IMR-90 (cell line): ENCODE measurements at regions not wholly inside any gene's neighbourhood (a gene's known extent, or its start where the extent isn't known, plus 50 kb on each side); places are given as distances from the start of the nearest gene placed in this dataset.

Experiments used
- ATAC-seq: fragments of 200-7000 bp; cut with Tn5 transposase; 2 replicates; pipeline ENCODE4 v1.9.1; 2020; ENCODE audit warnings: low read depth, mild to moderate bottlenecking, moderate library complexity
- BruUV-seq: library from RNA; stranded (reverse); fragments of 400-500 nt; replicated peaks from 2 replicates; lab custom pipeline; 2021; lab: Mats Ljungman, UMichigan
- CTCF ChIA-PET: fragments of 300-600 bp; formaldehyde crosslinking; extraction: SDS; loops from one replicate; lab custom pipeline; 2021; ENCODE audit warnings: antibody characterized with exemption; lab: Yijun Ruan, JAX
- POLR2A ChIA-PET: fragments of 300-600 bp; sonication (Branson Sonifier 250); formaldehyde crosslinking; loops from one replicate; lab custom pipeline; 2022; ENCODE audit warnings: antibody characterized with exemption; ENCODE audit not compliant: unreplicated experiment; lab: Charles Lee
- DNase-seq: peaks from one replicate; pipeline ENCODE4 v3.0.0; 2013
- H2AFZ ChIP-seq: replicated peaks from 2 replicates; pipeline ENCODE3; 2013; ENCODE audit warnings: low read length, mild to moderate bottlenecking; ENCODE audit not compliant: poor library complexity
- H2AK5ac ChIP-seq: 2 replicates; pipeline ENCODE4 v1.6.1; 2013; ENCODE audit warnings: low read depth, low read length, inconsistent platforms
- H2AK9ac ChIP-seq: replicated peaks from 2 replicates; pipeline ENCODE3; 2013; ENCODE audit warnings: mild to moderate bottlenecking, low read depth, low read length, moderate library complexity; ENCODE audit not compliant: poor library complexity
- H2BK120ac ChIP-seq: 2 replicates; pipeline ENCODE4 v1.6.1; 2013; ENCODE audit warnings: low read depth, low read length, inconsistent platforms
- H2BK15ac ChIP-seq: 3 replicates; pipeline ENCODE4 v1.6.1; 2013; ENCODE audit warnings: low read depth, low read length, inconsistent platforms
- H2BK20ac ChIP-seq: 2 replicates; pipeline ENCODE4 v1.6.1; 2013; ENCODE audit warnings: low read depth, mild to moderate bottlenecking, inconsistent platforms, low read length, moderate library complexity
- H2BK5ac ChIP-seq: 2 replicates; pipeline ENCODE4 v1.6.1; 2013; ENCODE audit warnings: mild to moderate bottlenecking, low read depth, low read length, inconsistent platforms; ENCODE audit not compliant: poor library complexity, severe bottlenecking
- H3K14ac ChIP-seq: replicated peaks from 2 replicates; pipeline ENCODE4 v1.6.1; 2013; ENCODE audit warnings: low read depth, low read length, inconsistent platforms
- H3K18ac ChIP-seq: 2 replicates; pipeline ENCODE4 v1.6.1; 2013; ENCODE audit warnings: low read depth, low read length, control low read depth
- H3K23ac ChIP-seq: 2 replicates; pipeline ENCODE4 v1.6.1; 2013; ENCODE audit warnings: low read depth, low read length, inconsistent platforms
- H3K27ac ChIP-seq: 2 replicates; pipeline ENCODE4 v1.5.1; 2013; ENCODE audit warnings: mild to moderate bottlenecking, control low read depth, low read length; ENCODE audit not compliant: insufficient read depth
- H3K27me3 ChIP-seq: 2 replicates; pipeline ENCODE4 v1.6.1; 2013; ENCODE audit warnings: low read length; ENCODE audit not compliant: control insufficient read depth, insufficient read depth
- H3K36me3 ChIP-seq: 2 replicates; pipeline ENCODE4 v1.6.1; 2013; ENCODE audit warnings: low read length, mixed read lengths; ENCODE audit not compliant: control insufficient read depth, insufficient read depth
- H3K4ac ChIP-seq: 2 replicates; pipeline ENCODE4 v1.6.1; 2013; ENCODE audit warnings: low read depth, low read length, inconsistent platforms
- H3K4me1 ChIP-seq: 2 replicates; pipeline ENCODE4 v1.6.1; 2013; ENCODE audit warnings: low read length, mixed read lengths; ENCODE audit not compliant: control insufficient read depth, insufficient read depth
- H3K4me2 ChIP-seq: 2 replicates; pipeline ENCODE4 v1.6.1; 2013; ENCODE audit warnings: low read depth, mild to moderate bottlenecking, control low read depth, low read length, moderate library complexity
- H3K4me3 ChIP-seq: 2 replicates; pipeline ENCODE4 v1.5.1; 2013; ENCODE audit warnings: low read depth, mild to moderate bottlenecking, control low read depth, low read length, moderate library complexity; ENCODE audit not compliant: insufficient read depth
- H3K56ac ChIP-seq: 2 replicates; pipeline ENCODE4 v1.6.1; 2013; ENCODE audit warnings: low read length, inconsistent platforms; ENCODE audit not compliant: insufficient read depth; ENCODE audit errors: extremely low read depth
- H3K79me1 ChIP-seq, 2 experiments: 2 replicates each; pipeline ENCODE4 v1.6.1; 2013; ENCODE audit warnings: low read length in 2 of 2, inconsistent platforms in 1 of 2, low read depth in 1 of 2
- H3K9ac ChIP-seq: 2 replicates; pipeline ENCODE4 v1.6.1; 2013; ENCODE audit warnings: low read depth, low read length, control low read depth
- H3K9me1 ChIP-seq: 2 replicates; pipeline ENCODE4 v1.6.1; 2013; ENCODE audit warnings: low read length, inconsistent platforms; ENCODE audit not compliant: insufficient read depth
- H3K9me3 ChIP-seq: 2 replicates; pipeline ENCODE4 v1.6.1; 2013; ENCODE audit warnings: low read length; ENCODE audit not compliant: control insufficient read depth, insufficient read depth
- H4K20me1 ChIP-seq: 2 replicates; pipeline ENCODE4 v1.6.1; 2013; ENCODE audit warnings: low read length, inconsistent platforms; ENCODE audit not compliant: insufficient read depth
- H4K5ac ChIP-seq: 2 replicates; pipeline ENCODE4 v1.6.1; 2013; ENCODE audit warnings: mild to moderate bottlenecking, low read depth, low read length, control low read depth
- H4K8ac ChIP-seq, 2 experiments: 2 replicates each; pipeline ENCODE4 v1.6.1; 2013; ENCODE audit warnings: low read depth in 2 of 2, low read length in 2 of 2, control low read depth in 1 of 2, inconsistent platforms in 1 of 2
- H4K91ac ChIP-seq: 2 replicates; pipeline ENCODE4 v1.6.1; 2013; ENCODE audit warnings: low read depth, low read length, inconsistent platforms; ENCODE audit not compliant: insufficient read depth
- BHLHE40 ChIP-seq: fragments of 150-350 bp; IDR thresholded peaks from 2 replicates; pipeline ENCODE4 v1.6.1; 2016; ENCODE audit warnings: mild to moderate bottlenecking, low read depth, low read length
- FOS ChIP-seq: fragments of 150-350 bp; IDR thresholded peaks from 2 replicates; pipeline ENCODE4 v1.6.1; 2016; ENCODE audit warnings: low read depth, low read length
- MXI1 ChIP-seq: IDR thresholded peaks from 2 replicates; pipeline ENCODE4 v1.6.1; 2012; ENCODE audit warnings: low read depth, mild to moderate bottlenecking, low read length, moderate library complexity, borderline replicate concordance
- RAD21 ChIP-seq: IDR thresholded peaks from 2 replicates; pipeline ENCODE4 v1.6.1; 2012; ENCODE audit warnings: low read length, improper control_type of control experiment
- WGBS, 2 experiments: methylation state at CpG; one replicate each; pipeline versions ENCODE4 v1.1.5 to v1.1.7; 2013; ENCODE audit warnings: missing lambda C conversion rate in 2 of 2; ENCODE audit not compliant: insufficient read length in 1 of 2; ENCODE audit errors: extremely low coverage in 2 of 2; 5-methylcytosine and 5-hydroxymethylcytosine counted together
- dilution Hi-C: fragments of 300-500 bp; cut with HindIII; formaldehyde crosslinking; loops from one replicate; pipeline ENCODE4 v1.14.3; 2018; ENCODE audit warnings: low sequenced_read_pairs; ENCODE audit not compliant: unreplicated experiment
- in situ Hi-C: fragments of 300-500 bp; cut with MboI; formaldehyde crosslinking; loops from 3 replicates; pipeline ENCODE4 v1.14.3; 2019; ENCODE audit warnings: low sequenced_read_pairs, inconsistent platforms, mixed read lengths
- intact Hi-C: fragments of 100-400 bp; cut with micrococcal nuclease; formaldehyde crosslinking; loops from 2 replicates; pipeline ENCODE4 v1.10.0; 2022
- TF ChIP-seq, protein P1 (sequence below): fragments of 150-350 bp; IDR thresholded peaks from 2 replicates; pipeline ENCODE4 v1.6.1; 2016; ENCODE audit warnings: low read depth, mild to moderate bottlenecking, low read length, moderate library complexity, borderline replicate concordance

GRCh38 chr10:91111060-91111459 lies 109.4 kb upstream of the PCGF5 start:
- H3K9me1 ChIP-seq, result no peaks in the 10 kb centered on the region
- in situ Hi-C loops, result no loop called here
- H2AFZ ChIP-seq, result no peak overlapping the region
- no peak overlapping the region for H3K14ac ChIP-seq
- no peak overlapping the region for H4K5ac ChIP-seq
- DNase-seq (no peak), ATAC-seq (no peak)
- no peaks in the 10 kb centered on the region for H3K36me3 ChIP-seq
- no peak overlapping the region for H3K4me3 ChIP-seq
- H3K4ac ChIP-seq, result no peak overlapping the region
- no peaks in the 10 kb centered on the region for H3K9me3 ChIP-seq
- TF ChIP-seq FOS, result no peak
- TF ChIP-seq BHLHE40, result no peak
- no peak for TF ChIP-seq MXI1
- no peak for TF ChIP-seq RAD21
- TF ChIP-seq, protein P1, sequence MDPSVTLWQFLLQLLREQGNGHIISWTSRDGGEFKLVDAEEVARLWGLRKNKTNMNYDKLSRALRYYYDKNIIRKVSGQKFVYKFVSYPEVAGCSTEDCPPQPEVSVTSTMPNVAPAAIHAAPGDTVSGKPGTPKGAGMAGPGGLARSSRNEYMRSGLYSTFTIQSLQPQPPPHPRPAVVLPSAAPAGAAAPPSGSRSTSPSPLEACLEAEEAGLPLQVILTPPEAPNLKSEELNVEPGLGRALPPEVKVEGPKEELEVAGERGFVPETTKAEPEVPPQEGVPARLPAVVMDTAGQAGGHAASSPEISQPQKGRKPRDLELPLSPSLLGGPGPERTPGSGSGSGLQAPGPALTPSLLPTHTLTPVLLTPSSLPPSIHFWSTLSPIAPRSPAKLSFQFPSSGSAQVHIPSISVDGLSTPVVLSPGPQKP, result no peak
- H3K27ac ChIP-seq, result no peak overlapping the region
- WGBS, 2 experiments, result no CpG with 5 or more reads among the region's 3 CpGs
- no peak overlapping the region for H2AK9ac ChIP-seq
- no peak overlapping the region for H2BK120ac ChIP-seq
- no peak overlapping the region for H2BK5ac ChIP-seq
- no peaks in the 10 kb centered on the region for H4K20me1 ChIP-seq
- no TSS peak for BruUV-seq
- intact Hi-C loops, result no loop called here
- H2BK20ac ChIP-seq, result no peak overlapping the region
- ChIA-PET CTCF (no interaction called here), POLR2A (no interaction called here)
- H2BK15ac ChIP-seq, result no peak overlapping the region
- H3K56ac ChIP-seq, result no peak overlapping the region
- H3K9ac ChIP-seq, result no peak overlapping the region
- H3K4me1 ChIP-seq, result no peaks in the 10 kb centered on the region
- no peak overlapping the region for H4K91ac ChIP-seq
- no peak overlapping the region for H4K8ac ChIP-seq
- H3K79me1 ChIP-seq, result no peaks in the 10 kb centered on the region
- dilution Hi-C loops, result no loop called here
- no peak overlapping the region for H3K4me2 ChIP-seq
- H3K18ac ChIP-seq, result no peak overlapping the region
- H2AK5ac ChIP-seq, result no peak overlapping the region
- 0 out of 2 replicates have a peak, but pooled peaks cover 2% of the 10 kb centered on the region for H3K27me3 ChIP-seq
- H3K23ac ChIP-seq, result no peak overlapping the region
